GM19463 (cell line): ENCODE measurements at regions not wholly inside any gene's neighbourhood (a gene's known extent, or its start where the extent isn't known, plus 50 kb on each side); places are given as distances from the start of the nearest gene placed in this dataset.
"Not testable (repeated sequence)": the region's sequence is repeated elsewhere in the genome, so short reads cannot be mapped to it uniquely, and the experiment has no call there.

ENCODE experiments used
- ATAC-seq: cut with Tn5 transposase; IDR thresholded peaks from one replicate; pipeline ENCODE4 v1.9.1; 2021; ENCODE audit warnings: mild to moderate bottlenecking, moderate library complexity; ENCODE audit not compliant: unreplicated experiment

DNA sequence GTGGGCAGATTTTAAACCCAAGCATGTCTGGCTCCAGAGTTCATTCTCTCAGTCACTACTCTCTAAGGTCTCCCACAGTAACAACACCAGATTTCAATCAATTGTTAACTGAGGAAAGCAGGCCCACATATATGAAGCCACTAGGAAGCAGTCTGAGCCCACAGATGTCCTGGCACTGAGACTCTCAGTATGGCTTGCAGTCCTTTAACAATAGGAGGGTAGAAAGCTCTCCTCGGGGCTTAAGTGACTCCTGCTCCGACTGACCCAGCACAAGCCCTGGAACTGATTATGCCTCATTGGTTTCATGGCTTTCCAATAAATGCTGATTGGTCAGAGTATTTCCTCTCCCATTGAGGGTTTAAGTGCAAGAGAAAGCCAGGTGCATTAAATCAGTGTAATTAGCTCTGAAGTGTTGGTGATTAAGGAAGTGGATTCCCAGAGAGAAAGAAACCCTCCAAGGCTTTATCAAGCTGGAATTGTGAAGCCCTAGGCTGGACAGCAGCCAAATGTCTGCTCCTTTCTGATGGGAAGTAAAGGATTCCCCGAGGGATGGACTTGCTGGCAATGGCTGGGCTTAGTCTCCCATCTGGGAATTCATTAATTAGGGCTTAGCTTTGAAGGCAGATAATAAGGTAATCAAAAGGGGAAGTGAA is 76.6 kb upstream of the PROKR2 start:
- ATAC-seq = no peak

DNA sequence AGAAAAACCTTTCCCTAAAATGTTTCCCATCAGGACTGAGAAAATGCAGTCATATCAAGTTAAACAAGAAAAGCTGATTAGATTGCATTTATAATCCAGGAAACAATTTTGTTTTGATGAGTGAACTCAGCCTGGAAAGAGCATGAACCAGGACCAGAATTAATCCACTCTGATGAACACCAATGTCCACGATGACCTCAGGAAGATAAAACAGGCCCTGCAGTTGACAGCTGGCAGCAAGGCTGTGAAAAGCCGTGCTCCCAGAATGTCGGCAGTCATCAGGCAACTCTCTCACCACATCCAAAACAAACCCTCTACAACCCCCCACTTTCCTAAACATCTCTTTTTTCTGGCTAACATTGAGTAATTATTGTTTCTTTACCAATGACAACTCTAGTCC is 74.0 kb upstream of the PROKR2 start:
- no peak for ATAC-seq

DNA sequence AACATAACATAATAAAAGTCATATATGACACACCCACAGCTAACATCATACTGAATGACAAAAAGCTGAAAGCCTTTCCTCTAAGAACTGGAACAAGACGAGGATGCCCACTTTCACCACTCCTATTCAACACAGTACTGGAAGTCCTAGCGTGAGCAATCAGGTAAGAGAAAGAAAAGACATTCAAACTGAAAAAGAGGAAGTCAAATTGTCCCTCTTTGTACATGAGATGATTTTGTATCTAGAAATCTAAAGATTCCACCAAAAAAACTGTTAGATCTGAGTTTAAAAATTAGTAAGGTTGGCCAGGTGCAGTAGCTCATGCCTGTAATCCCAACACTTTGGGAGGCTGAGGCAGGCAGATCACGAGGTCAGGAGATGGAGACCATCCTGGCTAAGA is 70.1 kb upstream of the PROKR2 start:
- not testable (repeated sequence) for ATAC-seq

DNA sequence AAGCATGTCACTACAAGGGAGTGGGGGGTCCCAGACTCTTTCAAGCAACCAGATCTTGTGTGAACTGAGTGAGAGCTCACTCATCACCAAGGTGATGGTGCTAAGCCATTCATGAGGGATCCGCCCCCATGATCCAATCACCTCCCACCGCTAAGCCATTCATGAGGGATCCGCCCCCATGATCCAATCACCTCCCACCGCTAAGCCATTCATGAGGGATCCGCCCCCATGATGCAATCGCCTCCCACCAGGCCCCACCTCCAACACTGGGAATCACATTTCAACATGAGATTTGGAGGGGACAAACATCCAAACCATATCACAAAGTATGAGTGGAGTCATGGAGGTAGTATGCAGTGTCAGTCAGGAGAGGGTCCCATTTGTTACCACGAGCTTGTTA is 64.8 kb upstream of the PROKR2 start:
- ATAC-seq = not testable (repeated sequence)

GRCh38 chr20:5377484-5377883 is 60.7 kb upstream of the PROKR2 start:
- no peak for ATAC-seq

DNA sequence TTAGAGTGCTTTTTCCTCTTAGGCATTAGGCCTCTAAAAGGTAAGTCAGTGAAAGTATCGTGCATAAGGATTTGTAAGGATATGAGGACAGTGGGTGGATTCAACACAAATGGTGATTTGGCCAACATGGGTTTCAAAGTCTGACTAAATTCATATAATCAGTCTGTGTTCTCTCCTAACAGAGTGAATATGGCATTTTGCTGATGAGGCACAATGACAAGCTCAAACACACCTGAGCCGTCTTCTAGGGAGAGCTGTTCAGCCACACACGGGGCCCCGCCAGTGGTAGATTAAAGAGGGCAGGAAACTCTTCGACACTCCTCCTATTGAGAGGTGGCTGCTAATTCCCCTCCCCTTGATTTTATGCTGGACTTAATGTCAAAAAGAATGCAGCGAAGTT is 59.5 kb upstream of the PROKR2 start:
- no peak for ATAC-seq

GRCh38 chr20:5374171-5374570 is 57.4 kb upstream of the PROKR2 start:
- ATAC-seq = no peak

- no peak for ATAC-seq
Observed at GRCh38 chr20:5372371-5372770, 55.6 kb upstream of the PROKR2 start.

GRCh38 chr20:5369629-5370028 is 52.9 kb upstream of the PROKR2 start:
- no peak for ATAC-seq
